NCI-H1417 (cell line): ENCODE measurements at regions not wholly inside any gene's neighbourhood (a gene's known extent, or its start where the extent isn't known, plus 50 kb on each side); places are given as distances from the start of the nearest gene placed in this dataset.
A peak's percentile ranks its signal among the peaks of the same experiment; 100 is the strongest.

ENCODE experiments used
- DNase-seq, 3 experiments: peaks; one replicate each; lab custom pipeline; 2025; lab: John Stamatoyannopoulos, UW

DNA sequence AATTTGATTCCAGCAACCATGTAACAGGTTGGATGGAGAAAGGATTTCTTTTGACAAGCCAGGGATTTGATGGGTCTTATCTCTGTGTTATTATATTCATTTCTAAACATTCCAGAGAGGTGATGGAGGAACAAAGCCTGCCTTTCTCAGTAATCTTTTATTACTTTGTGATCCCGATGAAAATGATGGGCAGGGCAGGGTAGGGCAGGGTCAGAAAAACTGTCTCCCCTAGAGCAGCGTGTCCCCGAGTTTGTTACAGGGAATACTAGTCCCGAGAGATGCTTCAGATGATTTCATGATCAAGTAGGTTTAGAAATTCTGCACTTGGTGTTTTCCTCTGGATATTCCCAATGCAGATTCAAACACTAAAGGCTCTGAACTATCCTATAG is 111.8 kb upstream of the RGMA start:
- no peak for DNase-seq

- no peak for DNase-seq
These were observed 111.2 kb upstream of the RGMA start for GRCh38 chr15:93200081-93200836.

GRCh38 chr15:93196135-93196670 is 107.2 kb upstream of the RGMA start:
- peak in 1 of 3 experiments; percentile 9 for DNase-seq

- DNase-seq: no peak
These were observed 106.1 kb upstream of the RGMA start for GRCh38 chr15:93195109-93195508.

DNA sequence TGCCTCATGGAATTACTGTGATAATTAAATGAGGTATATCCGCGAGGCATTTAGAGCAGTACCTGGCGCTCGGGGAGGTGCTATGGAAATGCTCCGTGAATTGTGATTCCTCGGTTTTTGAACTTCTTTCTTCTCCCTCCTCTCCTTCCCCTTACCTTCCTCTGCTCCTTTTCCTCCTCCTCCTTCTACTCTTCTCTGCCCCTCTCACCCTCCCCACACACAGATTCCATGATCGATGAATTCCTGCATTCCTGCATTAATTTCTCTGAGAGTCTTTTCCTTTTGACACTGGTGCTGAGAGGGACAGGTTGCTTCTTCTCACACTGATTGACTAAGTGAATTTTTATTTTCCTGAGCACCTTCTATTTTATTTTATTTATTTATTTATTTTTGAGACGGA is 101.2 kb upstream of the RGMA start:
- no peak for DNase-seq

- peak in 2 of 3 experiments; percentile 40 to 75 for DNase-seq
These were observed 100.5 kb upstream of the RGMA start for GRCh38 chr15:93189561-93189960.

DNA sequence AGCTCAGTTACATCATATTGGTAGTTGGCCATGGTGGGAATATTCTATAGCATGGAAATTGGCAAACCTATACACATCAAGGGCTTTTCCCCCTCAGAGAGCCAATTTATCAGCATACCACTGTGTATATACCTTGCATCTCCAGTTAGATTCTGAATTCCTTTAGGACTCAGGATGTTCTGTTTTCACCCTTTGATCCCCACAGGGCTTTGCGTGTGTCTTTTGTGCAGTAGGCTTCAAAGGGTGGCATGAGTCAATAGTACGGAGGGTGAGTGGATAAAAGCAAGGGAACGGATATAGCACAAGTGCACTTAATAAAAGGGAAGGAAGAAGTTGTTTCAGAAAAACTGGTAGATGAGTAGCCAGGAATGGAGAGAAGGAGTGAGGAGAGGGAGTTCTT is 99.2 kb upstream of the RGMA start:
- no peak for DNase-seq

DNA sequence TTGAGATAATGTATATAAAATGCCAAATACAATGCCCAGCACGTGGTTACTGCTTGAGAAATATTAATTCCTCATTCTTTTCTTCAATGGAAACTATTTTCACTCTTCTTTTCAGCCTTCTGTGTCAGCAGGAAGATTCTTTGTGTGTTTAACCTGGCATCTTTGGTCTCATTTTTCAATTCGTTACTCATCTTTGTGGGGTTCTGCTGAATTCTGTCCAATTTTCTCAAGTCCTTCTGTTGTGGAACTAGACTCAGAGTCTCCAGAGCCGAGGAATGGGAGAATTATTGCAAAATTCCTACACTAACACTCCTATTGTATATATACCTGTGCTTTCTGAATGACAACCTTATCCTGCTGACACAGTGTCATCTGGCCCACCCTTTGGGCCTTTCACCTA is 96.8 kb upstream of the RGMA start:
- no peak for DNase-seq

DNA sequence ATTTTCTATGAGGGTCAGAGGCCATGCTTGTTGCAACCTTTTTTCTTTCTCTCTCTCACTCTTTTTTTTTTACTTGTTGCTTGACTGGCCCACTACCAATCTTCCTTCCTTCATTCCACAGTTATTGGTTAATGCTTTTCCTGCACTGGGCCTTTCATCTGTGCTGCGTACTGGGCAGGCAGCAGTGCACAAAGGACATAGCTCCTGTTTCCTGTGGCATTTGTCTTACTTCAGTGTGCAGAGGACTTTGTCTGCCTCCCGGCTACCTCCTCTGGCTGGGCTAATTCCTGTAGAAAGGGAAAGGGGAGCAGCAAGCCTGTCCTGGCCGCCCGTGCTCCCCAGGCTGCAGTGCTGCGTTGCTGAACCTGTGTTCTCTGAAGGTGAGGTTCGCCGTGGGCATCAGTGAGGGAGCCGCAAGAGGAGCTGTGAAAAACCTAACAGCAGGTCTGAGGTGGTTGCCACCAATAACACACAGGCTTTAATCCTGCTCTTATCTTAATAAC is 93.7 kb upstream of the RGMA start:
- no peak for DNase-seq

- no peak for DNase-seq
These were observed 91.6 kb upstream of the RGMA start for GRCh38 chr15:93180656-93181055.

GRCh38 chr15:93180128-93180527 is 91.1 kb upstream of the RGMA start:
- no peak for DNase-seq

- DNase-seq: no peak
These were observed 90.7 kb upstream of the RGMA start for GRCh38 chr15:93179700-93180102.

GRCh38 chr15:93179072-93179471 is 90.1 kb upstream of the RGMA start:
- no peak for DNase-seq

GRCh38 chr15:93178371-93178770 is 89.4 kb upstream of the RGMA start:
- DNase-seq: no peak

DNA sequence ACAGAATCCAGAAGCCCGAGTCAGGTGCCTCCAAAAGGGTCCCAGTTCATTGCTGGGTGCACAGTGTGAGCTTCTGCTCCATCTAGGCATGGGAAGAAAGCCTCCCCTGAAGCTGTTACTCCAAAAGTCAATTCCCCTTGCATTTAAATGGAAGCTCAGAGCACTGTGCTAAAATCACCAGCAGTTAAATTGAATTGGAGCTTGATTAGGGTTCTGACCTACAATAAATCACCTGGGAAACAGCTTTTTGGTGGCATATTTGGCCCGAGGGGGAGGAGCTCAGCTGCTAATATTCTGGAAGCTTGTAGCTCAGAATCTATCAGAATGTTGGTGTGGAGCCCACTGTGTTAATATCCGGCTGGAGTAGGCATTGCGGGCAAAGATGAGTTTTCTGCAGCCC is 87.1 kb upstream of the RGMA start:
- no peak for DNase-seq

GRCh38 chr15:93174836-93175235 is 85.8 kb upstream of the RGMA start:
- DNase-seq: no peak

DNA sequence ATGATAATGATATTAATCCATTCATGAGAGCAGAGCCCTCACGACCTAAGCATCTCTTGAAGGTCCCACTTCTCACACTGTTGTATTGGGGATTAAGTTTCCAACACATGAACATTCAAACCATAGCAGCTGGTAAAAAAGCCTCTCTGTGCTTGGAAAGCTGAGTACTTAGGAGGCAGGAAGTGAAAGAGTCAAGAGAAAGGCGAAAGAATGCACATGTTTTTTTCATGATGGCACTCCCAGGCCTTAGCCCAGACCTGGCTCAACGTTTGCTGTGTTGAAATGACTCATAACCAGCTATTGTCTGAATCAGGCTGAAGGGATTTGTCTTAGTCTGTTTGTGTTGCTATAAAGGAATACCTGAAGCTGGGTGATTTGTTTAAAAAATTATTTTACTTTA is 84.4 kb upstream of the RGMA start:
- no peak for DNase-seq

DNA sequence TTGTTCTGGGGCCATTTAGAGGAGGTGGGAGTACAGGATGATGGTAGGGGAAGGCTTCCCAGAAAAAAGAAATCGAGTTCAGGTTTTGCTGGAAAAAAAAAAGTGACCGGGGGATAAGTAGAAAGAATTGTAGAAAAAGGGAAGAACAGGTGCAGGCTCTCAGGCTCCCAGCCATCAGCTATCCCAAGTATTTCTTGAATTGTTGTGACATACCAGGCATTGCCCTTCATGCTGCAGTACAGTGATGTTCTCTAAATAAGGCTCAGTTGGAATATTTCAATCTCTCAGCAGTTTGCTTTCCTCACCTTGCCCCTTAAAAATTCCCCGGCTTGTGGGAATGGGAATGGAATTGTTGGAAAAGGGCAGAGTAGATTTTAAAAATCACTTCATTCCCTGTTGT is 82.5 kb upstream of the RGMA start:
- DNase-seq: no peak

GRCh38 chr15:93170329-93170728 is 81.3 kb upstream of the RGMA start:
- no peak for DNase-seq

- DNase-seq: no peak
These were observed 79.9 kb upstream of the RGMA start for GRCh38 chr15:93168910-93169309.

DNA sequence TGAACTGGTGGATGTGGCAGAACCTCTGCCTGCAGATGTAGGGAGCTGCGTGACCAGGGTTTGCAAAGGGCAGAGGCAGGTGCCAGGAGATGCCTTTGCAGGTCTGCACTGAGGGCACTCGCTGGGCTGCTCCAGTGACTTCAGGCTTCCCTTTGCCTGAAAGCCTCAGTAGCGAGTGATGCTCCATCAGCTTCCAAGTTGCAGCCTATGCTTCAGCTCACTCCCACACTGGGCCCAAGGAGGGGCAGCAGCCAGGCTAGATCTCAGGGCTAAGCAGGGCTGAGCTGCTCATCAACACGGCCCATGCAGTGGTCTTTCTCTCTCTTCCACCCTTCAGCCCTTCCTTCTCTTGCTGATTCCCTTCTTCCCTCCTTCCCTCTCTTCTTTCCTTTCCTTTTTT is 78.3 kb upstream of the RGMA start:
- no peak for DNase-seq

DNA sequence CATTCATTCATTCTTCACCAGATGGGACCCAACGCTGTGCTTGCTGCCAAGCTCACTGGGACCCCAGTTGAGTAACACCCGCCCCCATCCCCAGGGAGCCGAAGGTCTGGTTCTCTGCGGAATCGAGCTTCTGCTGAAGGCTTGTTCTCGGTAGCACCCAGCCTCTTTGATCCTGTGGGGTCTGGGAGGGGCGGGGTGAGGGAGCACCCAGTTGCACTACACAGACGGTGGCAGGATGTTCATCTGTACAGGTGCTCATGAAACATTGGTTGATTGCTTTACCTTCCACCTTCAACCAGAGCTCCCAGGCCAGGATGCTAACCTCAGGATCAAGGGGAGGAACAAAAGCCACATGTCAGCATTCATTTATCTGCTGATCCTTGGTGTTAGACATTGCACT is 77.7 kb upstream of the RGMA start:
- no peak for DNase-seq

- DNase-seq: peak in 2 of 3 experiments; percentile 50 to 89
These were observed 76.9 kb upstream of the RGMA start for GRCh38 chr15:93165734-93166470.
